H1 (cell line): ENCODE measurements at regions not wholly inside any gene's neighbourhood (a gene's known extent, or its start where the extent isn't known, plus 50 kb on each side); places are given as distances from the start of the nearest gene placed in this dataset.

Experiments used
- CTCF ChIA-PET: fragments of 300-600 bp; sonication (Branson Sonifier 250); formaldehyde crosslinking; loops from one replicate; lab custom pipeline; 2021; ENCODE audit not compliant: partially characterized antibody; lab: Charles Lee
- POLR2A ChIA-PET: fragments of 300-600 bp; sonication (Branson Sonifier 250); formaldehyde crosslinking; loops from one replicate; lab custom pipeline; 2021; ENCODE audit warnings: inconsistent platforms; ENCODE audit not compliant: partially characterized antibody; lab: Charles Lee
- DNase-seq, 2 experiments: peaks; one replicate each; pipeline versions ENCODE4 v3.0.0 to v3.0.0-alpha.2; 2010 to 2022; ENCODE audit warnings: low spot score in 2 of 2, low read depth in 1 of 2, mixed read lengths in 1 of 2
- FAIRE-seq: peaks from 2 replicates; lab custom pipeline; 2011; peaks lifted over from hg19 to GRCh38; lab: Jason Lieb, UNC
- H2AFZ ChIP-seq: 2 replicates; pipeline ENCODE4 v1.8.1; 2012; ENCODE audit warnings: low read length, inconsistent platforms
- H2AK5ac ChIP-seq: 2 replicates; pipeline ENCODE4 v1.6.1; 2013; ENCODE audit warnings: low read depth, low read length
- H2BK120ac ChIP-seq: replicated peaks from 2 replicates; pipeline ENCODE3; 2013; ENCODE audit warnings: low read depth, low read length, inconsistent platforms
- H2BK12ac ChIP-seq: 2 replicates; pipeline ENCODE4 v1.6.1; 2013; ENCODE audit warnings: low read depth, low read length
- H2BK15ac ChIP-seq: 2 replicates; pipeline ENCODE4 v1.6.1; 2013; ENCODE audit warnings: low read length
- H2BK20ac ChIP-seq: 2 replicates; pipeline ENCODE4 v1.6.1; 2013; ENCODE audit warnings: low read length
- H2BK5ac ChIP-seq: 2 replicates; pipeline ENCODE4 v1.6.1; 2013; ENCODE audit warnings: low read depth, low read length
- H3K14ac ChIP-seq: 2 replicates; pipeline ENCODE4 v1.6.1; 2013; ENCODE audit warnings: inconsistent platforms; ENCODE audit not compliant: insufficient read length
- H3K18ac ChIP-seq: 2 replicates; pipeline ENCODE4 v1.6.1; 2013; ENCODE audit warnings: low read length; ENCODE audit errors: extremely low read depth
- H3K23ac ChIP-seq: 2 replicates; pipeline ENCODE4 v1.6.1; 2013; ENCODE audit warnings: inconsistent platforms; ENCODE audit not compliant: insufficient read length
- H3K23me2 ChIP-seq: 2 replicates; pipeline ENCODE4 v1.6.1; 2013; ENCODE audit warnings: low read depth, low read length
- H3K27ac ChIP-seq: 2 replicates; pipeline ENCODE4 v1.6.1; 2011; ENCODE audit warnings: low read depth, low read length, inconsistent platforms
- H3K27me3 ChIP-seq, 4 experiments: replicated peaks in 1 of 4; 1 replicate in 1 of 4; 2 replicates in 3 of 4; pipeline versions ENCODE4 v1.6.1 to v1.8.1; 2011 to 2013; ENCODE audit warnings: low read length in 3 of 4, mild to moderate bottlenecking in 3 of 4, inconsistent platforms in 2 of 4, mixed read lengths in 2 of 4, moderate library complexity in 1 of 4; ENCODE audit not compliant: control insufficient read depth in 3 of 4, insufficient read depth in 3 of 4; ENCODE audit errors: extremely low read depth in 1 of 4
- H3K36me3 ChIP-seq, 4 experiments: 2 replicates each; pipeline versions ENCODE4 v1.6.1 to v1.8.1; 2011 to 2013; ENCODE audit warnings: mild to moderate bottlenecking in 4 of 4, low read length in 3 of 4, moderate library complexity in 2 of 4, control low read depth in 1 of 4, inconsistent platforms in 1 of 4; ENCODE audit not compliant: insufficient read depth in 4 of 4, control insufficient read depth in 2 of 4
- H3K4ac ChIP-seq: replicated peaks from 2 replicates; pipeline ENCODE3; 2013; ENCODE audit warnings: low read length, low read depth, mixed read lengths, inconsistent platforms; ENCODE audit not compliant: insufficient read length
- H3K4me1 ChIP-seq, 4 experiments: replicated peaks in 1 of 4; 1 replicate in 1 of 4; 2 replicates in 3 of 4; pipeline versions ENCODE4 v1.6.1 to v1.8.1; 2011 to 2013; ENCODE audit warnings: low read length in 3 of 4, inconsistent platforms in 2 of 4, mixed read lengths in 1 of 4; ENCODE audit not compliant: insufficient read depth in 4 of 4, control insufficient read depth in 3 of 4
- H3K4me2 ChIP-seq, 2 experiments: 2 replicates each; pipeline versions ENCODE4 v1.6.1 to v1.8.1; 2011 to 2013; ENCODE audit warnings: low read depth in 2 of 2, low read length in 2 of 2, control low read depth in 1 of 2, inconsistent platforms in 1 of 2, mild to moderate bottlenecking in 1 of 2; ENCODE audit not compliant: insufficient read depth in 1 of 2
- H3K4me3 ChIP-seq, 4 experiments: fragments of 200-600, 300-600 bp in 1 of 4; sonication (generic), shearing (Covaris generic), sonication (Bioruptor Twin) in 1 of 4; 2 replicates each; pipeline versions ENCODE4 v1.5.1 to v1.8.1; 2011 to 2016; ENCODE audit warnings: low read length in 4 of 4, low read depth in 3 of 4, control low read depth in 2 of 4, inconsistent platforms in 2 of 4, mild to moderate bottlenecking in 2 of 4, mixed read lengths in 1 of 4, moderate library complexity in 1 of 4; ENCODE audit not compliant: insufficient read depth in 2 of 4; ENCODE audit errors: extremely low read depth in 1 of 4
- H3K56ac ChIP-seq: replicated peaks from 2 replicates; pipeline ENCODE3; 2013; ENCODE audit warnings: low read depth, mild to moderate bottlenecking, mixed read lengths, low read length, inconsistent platforms; ENCODE audit not compliant: insufficient read length
- H3K79me1 ChIP-seq: 2 replicates; pipeline ENCODE4 v1.6.1; 2013; ENCODE audit warnings: low read depth, low read length, control low read depth
- H3K79me2 ChIP-seq, 2 experiments: 2 replicates each; pipeline versions ENCODE4 v1.6.1 to v1.8.1; 2012 to 2013; ENCODE audit warnings: low read length in 2 of 2, mild to moderate bottlenecking in 2 of 2, inconsistent platforms in 1 of 2; ENCODE audit not compliant: insufficient read depth in 2 of 2, control insufficient read depth in 1 of 2
- H3K9ac ChIP-seq, 4 experiments: replicated peaks in 1 of 4; 1 replicate in 1 of 4; 2 replicates in 3 of 4; pipeline versions ENCODE4 v1.6.1 to v1.8.1; 2011 to 2013; ENCODE audit warnings: low read depth in 3 of 4, low read length in 3 of 4, control low read depth in 2 of 4, mild to moderate bottlenecking in 2 of 4, moderate library complexity in 2 of 4, inconsistent platforms in 1 of 4; ENCODE audit errors: extremely low read depth in 1 of 4
- H3K9me3 ChIP-seq, 2 experiments: 2 replicates each; pipeline versions ENCODE4 v1.6.1 to v1.8.1; 2012 to 2013; ENCODE audit warnings: mild to moderate bottlenecking in 2 of 2, moderate library complexity in 2 of 2, control low read depth in 1 of 2, inconsistent platforms in 1 of 2, low read depth in 1 of 2, low read length in 1 of 2, mixed read lengths in 1 of 2; ENCODE audit not compliant: insufficient read depth in 2 of 2
- H4K20me1 ChIP-seq, 2 experiments: replicated peaks in 1 of 2; 2 replicates each; pipeline versions ENCODE3 to v1.8.1; 2011 to 2013; ENCODE audit warnings: inconsistent platforms in 2 of 2, low read length in 2 of 2, mild to moderate bottlenecking in 1 of 2; ENCODE audit not compliant: insufficient read depth in 2 of 2, control insufficient read depth in 1 of 2
- H4K5ac ChIP-seq: 2 replicates; pipeline ENCODE4 v1.6.1; 2013; ENCODE audit warnings: low read length, low read depth, mixed read lengths, inconsistent platforms; ENCODE audit not compliant: insufficient read length
- H4K8ac ChIP-seq: 2 replicates; pipeline ENCODE4 v1.8.0; 2013; ENCODE audit warnings: mild to moderate bottlenecking, moderate library complexity, low read length, inconsistent platforms; ENCODE audit not compliant: insufficient read depth; ENCODE audit errors: extremely low read depth
- H4K91ac ChIP-seq: replicated peaks from 2 replicates; pipeline ENCODE3; 2013; ENCODE audit warnings: low read length, mixed read lengths, inconsistent platforms; ENCODE audit not compliant: insufficient read length
- BACH1 ChIP-seq: IDR thresholded peaks from 2 replicates; pipeline ENCODE4 v1.6.1; 2012; ENCODE audit warnings: low read length, improper control_type of control experiment
- CBX8 ChIP-seq: fragments of 300-800, 300-1000 bp; sonication (generic); IDR thresholded peaks from 2 replicates; pipeline ENCODE4 v1.7.1; 2016; ENCODE audit warnings: low read depth, low read length, borderline replicate concordance
- E2F6 ChIP-seq: IDR thresholded peaks from 2 replicates; pipeline ENCODE4 v1.6.1; 2012; ENCODE audit warnings: inconsistent platforms
- JUN ChIP-seq: IDR thresholded peaks from 2 replicates; pipeline ENCODE4 v1.6.1; 2011; ENCODE audit warnings: low read depth, mild to moderate bottlenecking, improper control_type of control experiment, low read length
- JUND ChIP-seq: IDR thresholded peaks from 2 replicates; pipeline ENCODE4 v1.6.1; 2011; ENCODE audit warnings: mild to moderate bottlenecking, improper control_type of control experiment, low read length
- KDM5A ChIP-seq: fragments of 200-600 bp; IDR thresholded peaks from 2 replicates; pipeline ENCODE4 v1.7.1; 2012; ENCODE audit warnings: mild to moderate bottlenecking, low read length, inconsistent platforms, mixed read lengths
- MAFK ChIP-seq: IDR thresholded peaks from 2 replicates; pipeline ENCODE4 v1.6.1; 2012; ENCODE audit warnings: low read depth, mild to moderate bottlenecking, improper control_type of control experiment, low read length
- MAX ChIP-seq: IDR thresholded peaks from 2 replicates; pipeline ENCODE4 v1.6.1; 2012; ENCODE audit warnings: inconsistent platforms
- NRF1 ChIP-seq: IDR thresholded peaks from 2 replicates; pipeline ENCODE4 v1.6.1; 2011; ENCODE audit warnings: mild to moderate bottlenecking, low read depth, low read length, improper control_type of control experiment
- RAD21 ChIP-seq, 2 experiments: IDR thresholded peaks in 1 of 2; conservative IDR thresholded peaks in 1 of 2; 2 replicates each; pipeline ENCODE4 v1.6.1; 2011; ENCODE audit warnings: low read depth in 2 of 2, low read length in 2 of 2, improper control_type of control experiment in 1 of 2, inconsistent platforms in 1 of 2, mild to moderate bottlenecking in 1 of 2, moderate library complexity in 1 of 2
- RNF2 ChIP-seq: fragments of 200-900, 300-1000 bp; sonication (generic); IDR thresholded peaks from 2 replicates; pipeline ENCODE4 v1.7.1; 2016; ENCODE audit warnings: borderline replicate concordance, low read depth, mild to moderate bottlenecking, antibody characterized with exemption, low read length; ENCODE audit not compliant: poor library complexity, severe bottlenecking; ENCODE audit errors: missing control alignments
- TBP ChIP-seq: IDR thresholded peaks from 2 replicates; pipeline ENCODE4 v1.6.1; 2011; ENCODE audit warnings: low read depth, low read length, improper control_type of control experiment
- YY1 ChIP-seq: IDR thresholded peaks from 2 replicates; pipeline ENCODE4 v1.6.1; 2011; ENCODE audit warnings: low read depth, mild to moderate bottlenecking, low read length
- WGBS, 2 experiments: shearing (Covaris generic) in 1 of 2; methylation state at CpG; one replicate each; pipeline versions ENCODE4 v1.1.6 to v1.1.7; 2013 to 2015; ENCODE audit warnings: low lambda C conversion rate in 2 of 2, mixed read lengths in 2 of 2, inconsistent platforms in 1 of 2, low coverage in 1 of 2, missing lambda C conversion rate in 1 of 2; ENCODE audit not compliant: insufficient replicate concordance in 2 of 2, insufficient coverage in 1 of 2, insufficient read length in 1 of 2; ENCODE audit errors: extremely low coverage in 1 of 2, missing lambda C conversion rate in 1 of 2; 5-methylcytosine and 5-hydroxymethylcytosine counted together

- DNase-seq (no peak), FAIRE-seq (no peak)
- no peak overlapping the region for H2BK15ac ChIP-seq
- no peak overlapping the region for H3K4me2 ChIP-seq
- no peak overlapping the region for H3K4me3 ChIP-seq
- no peak overlapping the region for H4K91ac ChIP-seq
- no peak overlapping the region for H3K14ac ChIP-seq
- H3K79me1 ChIP-seq, result no peaks in the 10 kb centered on the region
- no peak overlapping the region for H4K8ac ChIP-seq
- H3K79me2 ChIP-seq, result no peaks in the 10 kb centered on the region
- no peaks in the 10 kb centered on the region for H3K27me3 ChIP-seq
- H2BK12ac ChIP-seq, result no peak overlapping the region
- peaks cover 0 to 6% (median 2%) of the 10 kb centered on the region in 4 experiments; a peak in 3 of 7 replicates for H3K4me1 ChIP-seq
- ChIA-PET POLR2A (no interaction called here), CTCF (interaction anchor here (2.0 kb wide), 1 partner anchor 9 kb away, joined by 10 read pairs; no protein-coding TSS in a partner anchor)
- H3K36me3 ChIP-seq, result no peaks in the 10 kb centered on the region
- H3K4ac ChIP-seq, result no peak overlapping the region
- H3K9me3 ChIP-seq, result no peaks in the 10 kb centered on the region
- H3K23ac ChIP-seq, result no peak overlapping the region
- no peak overlapping the region for H4K5ac ChIP-seq
- H3K9ac ChIP-seq, result no peak overlapping the region
- H3K27ac ChIP-seq, result no peak overlapping the region
- no peaks in the 10 kb centered on the region for H4K20me1 ChIP-seq
- H3K23me2 ChIP-seq, result no peaks in the 10 kb centered on the region
- H2AK5ac ChIP-seq, result no peak overlapping the region
- no peak overlapping the region for H2BK120ac ChIP-seq
- no peak overlapping the region for H2BK20ac ChIP-seq
- H2BK5ac ChIP-seq, result no peak overlapping the region
- 77% methylated on average over 3 of the region's 3 CpGs; no CpG with 5 or more reads in 1 of the 2 experiments for WGBS, 2 experiments
- no peak overlapping the region for H3K56ac ChIP-seq
- no peak overlapping the region for H2AFZ ChIP-seq
- no peak overlapping the region for H3K18ac ChIP-seq
- TF ChIP-seq RAD21 (IDR thresholded peaks at IDR 0.05 in 1 of 2, conservative IDR thresholded peaks at IDR 0.05 in 1 of 2; ENCODE audit: low read depth in 2 of 2, low read length in 2 of 2) (no peak), E2F6 (no peak), RNF2 (no peak), YY1 (no peak), NRF1 (no peak), MAX (no peak), BACH1 (no peak), MAFK (no peak), KDM5A (no peak), JUND (no peak), CBX8 (no peak), TBP (no peak), JUN (no peak)
Observed at GRCh38 chr3:64454179-64454578, 228.9 kb upstream of the PRICKLE2 start.
